ENCODE measurements at regions not wholly inside any gene's neighbourhood (a gene's known extent, or its start where the extent isn't known, plus 50 kb on each side); places are given as distances from the start of the nearest gene placed in this dataset.

GRCh38 chr10:84826704-84827103 lies 498.3 kb downstream of the CCSER2 start:
- no peak for TF ChIP-seq POLR2A (IDR thresholded peaks at IDR 0.05)
- no peak for TF ChIP-seq EP300 (IDR thresholded peaks at IDR 0.05)
- TF ChIP-seq POLR2AphosphoS5 (IDR thresholded peaks at IDR 0.05), result no peak
- no peak for TF ChIP-seq CTCF (IDR thresholded peaks at IDR 0.05)
- WGBS, 2 donors, result 71 to 77% methylated on average over 3 of the region's 3 CpGs
- H3K4me1 ChIP-seq, result peaks cover 0 to 9% (median 3%) of the 10 kb centered on the region in 4 donors

GRCh38 chr10:84829131-84829530 lies 500.7 kb downstream of the CCSER2 start:
- intact Hi-C loops (cut with DNase I), result no loop called here
- TF ChIP-seq POLR2A (IDR thresholded peaks at IDR 0.05), result no peak
- no peak overlapping the region for H3K27ac ChIP-seq
- no peaks in the 10 kb centered on the region for H3K27me3 ChIP-seq
- DNase-seq, result no peak
- no peaks in the 10 kb centered on the region for H3K36me3 ChIP-seq
- WGBS, 2 donors, result 69 to 75% methylated on average over 7 of the region's 7 CpGs
- no peaks in the 10 kb centered on the region for H3K9me3 ChIP-seq
- no peak overlapping the region for H3K4me3 ChIP-seq
- H3K4me1 ChIP-seq, result peaks cover 0 to 9% (median 3%) of the 10 kb centered on the region in 4 donors

More at GRCh38 chr10:84826704-84827103, 498.3 kb downstream of the CCSER2 start:
- Histone ChIP-seq H3K9me3 (no peaks in the 10 kb centered on the region), H3K27me3 (no peaks in the 10 kb centered on the region), H3K27ac (no peak overlapping the region), H3K4me3 (no peak overlapping the region), H3K36me3 (no peaks in the 10 kb centered on the region)
- no peak for DNase-seq
- intact Hi-C loops (cut with DNase I), result no loop called here

GRCh38 chr10:84837041-84837812 lies 508.8 kb downstream of the CCSER2 start:
- Histone ChIP-seq H3K27me3 (no peaks in the 10 kb centered on the region), H3K27ac (no peak overlapping the region), H3K4me1 (no peaks in the 10 kb centered on the region), H3K36me3 (no peaks in the 10 kb centered on the region), H3K9me3 (no peaks in the 10 kb centered on the region), H3K4me3 (no peak overlapping the region)
- intact Hi-C loops (cut with DNase I), result no loop called here
- 72 to 75% methylated on average over 3 of the region's 3 CpGs for WGBS, 2 donors
- DNase-seq, result no peak
- no peak for TF ChIP-seq POLR2A (IDR thresholded peaks at IDR 0.05)
- TF ChIP-seq POLR2AphosphoS5 (IDR thresholded peaks at IDR 0.05), result no peak
- TF ChIP-seq EP300 (IDR thresholded peaks at IDR 0.05), result no peak
- TF ChIP-seq CTCF (IDR thresholded peaks at IDR 0.05), result no peak

GRCh38 chr10:84837877-84838276 lies 509.5 kb downstream of the CCSER2 start:
- no peaks in the 10 kb centered on the region for H3K9me3 ChIP-seq
- H3K4me1 ChIP-seq, result no peaks in the 10 kb centered on the region
- H3K4me3 ChIP-seq, result no peak overlapping the region
- 82 to 85% methylated on average over 10 of the region's 10 CpGs for WGBS, 2 donors
- intact Hi-C loops (cut with DNase I), result no loop called here
- H3K27ac ChIP-seq, result no peak overlapping the region
- TF ChIP-seq CTCF (IDR thresholded peaks at IDR 0.05), result no peak
- TF ChIP-seq EP300 (IDR thresholded peaks at IDR 0.05), result no peak
- TF ChIP-seq POLR2AphosphoS5 (IDR thresholded peaks at IDR 0.05), result no peak
- TF ChIP-seq POLR2A (IDR thresholded peaks at IDR 0.05), result no peak
- H3K36me3 ChIP-seq, result no peaks in the 10 kb centered on the region
- no peaks in the 10 kb centered on the region for H3K27me3 ChIP-seq
- no peak for DNase-seq

GRCh38 chr10:84838851-84839250 lies 510.5 kb downstream of the CCSER2 start:
- H3K27me3 ChIP-seq, result no peaks in the 10 kb centered on the region
- no peak for DNase-seq
- H3K36me3 ChIP-seq, result no peaks in the 10 kb centered on the region
- H3K4me1 ChIP-seq, result no peaks in the 10 kb centered on the region
- no peak overlapping the region for H3K27ac ChIP-seq
- no peak overlapping the region for H3K4me3 ChIP-seq
- no peaks in the 10 kb centered on the region for H3K9me3 ChIP-seq
- TF ChIP-seq POLR2AphosphoS5 (IDR thresholded peaks at IDR 0.05) (no peak), CTCF (IDR thresholded peaks at IDR 0.05) (no peak), POLR2A (IDR thresholded peaks at IDR 0.05) (no peak), EP300 (IDR thresholded peaks at IDR 0.05) (no peak)
- WGBS, 2 donors, result 78 to 82% methylated on average over 6 of the region's 6 CpGs
- intact Hi-C loops (cut with DNase I), result no loop called here
